GM18520 (cell line): ENCODE measurements at regions not wholly inside any gene's neighbourhood (a gene's known extent, or its start where the extent isn't known, plus 50 kb on each side); places are given as distances from the start of the nearest gene placed in this dataset.

ENCODE experiments used
- ATAC-seq: cut with Tn5 transposase; IDR thresholded peaks from one replicate; pipeline ENCODE4 v1.9.1; 2021; ENCODE audit not compliant: unreplicated experiment

DNA sequence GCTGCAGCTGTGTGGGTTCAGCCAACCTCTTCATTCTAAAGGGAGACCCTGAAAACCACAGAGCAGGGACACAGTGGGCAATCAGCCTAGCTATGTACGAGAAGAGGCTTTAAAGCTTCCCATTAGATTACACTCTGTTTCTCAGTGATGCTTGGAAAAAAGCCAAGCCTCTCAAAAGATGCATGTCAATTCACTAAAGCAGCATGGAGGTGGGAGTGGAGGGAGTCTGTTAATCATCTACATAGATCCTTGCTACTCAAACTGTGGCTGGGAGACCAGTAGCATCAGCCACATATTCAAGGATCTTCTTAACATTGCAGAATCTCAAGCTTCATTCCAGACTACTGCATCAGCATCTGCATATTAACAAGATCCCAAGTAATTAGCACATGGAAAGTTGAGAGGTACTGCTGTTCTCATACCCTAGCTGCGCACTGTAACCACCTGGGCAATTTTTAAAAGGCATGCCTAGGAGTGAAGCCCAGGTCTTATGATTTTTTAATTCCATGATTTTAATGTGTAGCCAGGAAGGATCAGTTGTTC is 305.9 kb downstream of the PMP22 start:
- no peak for ATAC-seq

- ATAC-seq = no peak
These were observed 311.7 kb downstream of the PMP22 start for GRCh38 chr17:14953405-14953804.

- ATAC-seq = no peak
These were observed 314.4 kb downstream of the PMP22 start for GRCh38 chr17:14950686-14951085.

- no peak for ATAC-seq
These were observed 314.9 kb downstream of the PMP22 start for GRCh38 chr17:14950216-14950615.

GRCh38 chr17:14947671-14948070 is 317.5 kb downstream of the PMP22 start:
- no peak for ATAC-seq

GRCh38 chr17:14946481-14946880 is 318.6 kb downstream of the PMP22 start:
- no peak for ATAC-seq

DNA sequence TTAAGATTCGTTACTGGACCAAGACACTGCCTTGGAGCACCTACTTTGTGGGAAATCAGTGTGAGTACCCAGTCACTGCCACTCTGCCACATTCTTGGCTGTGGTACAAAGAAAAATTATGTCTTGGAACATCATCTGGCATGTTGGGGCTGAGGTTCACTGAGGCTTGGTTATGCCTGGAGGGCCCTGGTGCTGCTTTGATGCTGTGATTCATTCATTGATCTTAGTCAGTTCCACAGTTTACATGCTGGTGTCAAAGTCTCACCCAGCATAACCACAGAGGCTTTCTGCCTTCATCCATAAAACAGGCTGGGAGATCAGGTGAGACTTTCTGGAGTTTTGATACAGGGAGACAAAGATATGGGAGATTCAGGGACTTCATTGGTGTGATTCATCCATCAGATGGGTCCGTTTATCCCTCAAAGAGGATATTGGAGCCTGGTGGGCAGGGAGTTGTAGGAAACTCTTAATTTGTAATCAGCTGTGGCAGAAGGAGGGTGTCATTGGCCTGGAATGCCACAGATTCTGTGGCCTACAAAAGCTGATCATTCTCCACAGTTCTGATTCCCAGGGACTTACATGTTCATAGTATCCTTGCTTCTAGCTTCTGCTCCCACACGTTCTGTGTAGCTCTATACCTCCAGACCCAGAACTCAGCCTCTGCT is 322.5 kb downstream of the PMP22 start:
- no peak for ATAC-seq

DNA sequence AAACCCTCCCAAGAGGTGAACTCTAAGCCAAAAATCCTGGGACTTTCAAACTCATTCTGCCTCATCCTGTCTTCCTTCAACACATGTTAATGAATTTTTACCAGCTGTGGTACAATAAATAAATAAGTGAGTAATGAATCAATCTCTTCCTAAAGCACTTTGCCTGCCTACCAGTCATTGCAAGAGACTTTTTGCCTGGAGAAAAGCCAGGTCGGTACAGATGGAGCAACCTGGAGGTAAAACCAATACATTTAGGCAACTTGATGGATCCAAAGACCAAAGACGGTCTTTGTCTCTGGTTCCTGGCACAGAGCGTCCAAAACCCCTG is 324.2 kb downstream of the PMP22 start:
- ATAC-seq = no peak

DNA sequence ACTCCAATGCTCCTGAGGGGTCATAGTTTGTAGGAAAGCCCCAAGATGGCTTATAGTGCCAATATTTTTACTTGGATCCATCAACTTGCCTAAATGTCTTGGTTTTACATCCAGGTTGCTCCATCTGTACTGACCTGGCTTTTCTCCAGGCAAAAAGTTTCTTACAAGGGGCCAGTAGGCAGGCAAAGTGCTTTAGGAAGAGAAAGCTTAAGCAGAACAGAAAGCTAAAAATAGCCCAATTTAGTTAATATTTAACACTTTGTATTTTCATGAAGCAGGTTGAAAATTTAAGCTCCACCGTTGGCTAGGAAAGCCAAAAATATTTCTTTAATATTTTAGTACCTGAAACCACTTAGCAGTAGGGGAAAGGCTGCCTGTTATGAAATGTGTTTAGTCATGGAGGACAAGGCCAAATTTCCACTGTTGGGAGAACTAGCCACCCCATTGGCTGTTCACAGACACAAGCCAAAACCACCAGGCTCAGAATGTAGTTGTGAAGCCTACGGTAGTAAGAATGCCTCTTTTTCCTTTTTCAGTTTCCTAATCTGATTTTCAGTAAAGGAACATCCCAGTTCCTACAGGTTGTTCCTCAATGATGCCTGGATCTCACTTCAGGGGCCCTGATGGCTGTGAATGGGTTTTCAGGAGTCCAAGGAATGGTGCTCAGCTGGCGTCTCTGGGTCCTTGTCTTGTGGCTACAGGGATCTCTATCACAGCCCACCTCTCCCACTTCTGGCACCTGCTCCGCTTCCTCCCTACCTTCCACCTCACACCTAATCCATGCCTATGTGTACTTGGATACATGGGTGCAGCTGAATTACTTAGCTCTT is 324.8 kb downstream of the PMP22 start:
- no peak for ATAC-seq

DNA sequence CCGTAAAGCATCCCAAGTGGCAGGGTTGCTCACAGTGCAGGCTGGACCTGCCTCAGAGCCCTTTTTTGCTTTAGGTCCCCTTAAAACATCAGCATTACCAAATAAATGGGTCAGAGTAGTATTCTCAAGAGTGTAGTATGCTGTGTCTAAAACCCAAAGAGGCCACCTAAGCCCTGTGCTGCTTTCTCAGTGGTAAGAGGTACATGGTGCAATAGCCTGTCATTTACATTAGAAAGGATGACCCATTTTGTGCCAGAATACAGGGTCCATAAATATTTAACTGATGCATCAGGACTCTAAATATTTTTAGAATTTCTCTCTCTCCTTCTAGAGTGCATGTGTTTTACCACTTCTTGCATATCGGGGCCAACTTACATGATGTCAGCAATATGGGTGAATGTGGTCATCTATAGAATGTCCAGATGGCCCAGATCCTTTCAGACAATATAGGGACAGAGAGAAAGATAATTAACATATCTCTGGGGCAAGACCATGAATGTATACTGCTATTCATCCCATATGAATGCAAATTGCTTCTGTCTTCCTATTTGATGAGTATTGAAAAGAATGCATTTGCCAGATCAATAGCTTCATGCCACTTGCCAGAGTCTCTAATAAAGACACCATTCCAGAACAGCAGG is 329.2 kb downstream of the PMP22 start:
- ATAC-seq = no peak

- ATAC-seq = no peak
These were observed 329.8 kb downstream of the PMP22 start for GRCh38 chr17:14935139-14935841.

DNA sequence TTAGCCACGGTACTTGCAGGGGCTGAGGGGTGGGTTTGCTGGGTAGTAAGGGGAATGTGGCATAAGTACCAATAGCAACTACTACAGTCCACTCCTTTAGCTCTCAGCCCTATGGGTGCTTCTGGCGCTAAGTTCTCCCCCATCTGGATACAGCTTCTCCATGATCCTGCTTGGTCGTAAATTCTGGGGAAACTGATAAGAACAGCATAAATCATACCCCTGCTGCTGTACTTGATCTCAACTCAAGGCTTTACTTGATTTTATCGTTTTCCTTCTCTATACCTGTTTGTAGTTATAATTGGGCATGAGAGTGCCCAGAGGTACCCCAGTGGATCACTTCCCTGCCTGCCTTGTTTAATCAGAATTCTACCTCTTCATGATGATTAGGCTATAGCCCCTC is 331.4 kb downstream of the PMP22 start:
- no peak for ATAC-seq

- ATAC-seq = no peak
These were observed 338.5 kb downstream of the PMP22 start for GRCh38 chr17:14926526-14927122.

GRCh38 chr17:14926073-14926472 is 339.1 kb downstream of the PMP22 start:
- no peak for ATAC-seq

GRCh38 chr17:14925498-14925897 is 339.6 kb downstream of the PMP22 start:
- no peak for ATAC-seq

DNA sequence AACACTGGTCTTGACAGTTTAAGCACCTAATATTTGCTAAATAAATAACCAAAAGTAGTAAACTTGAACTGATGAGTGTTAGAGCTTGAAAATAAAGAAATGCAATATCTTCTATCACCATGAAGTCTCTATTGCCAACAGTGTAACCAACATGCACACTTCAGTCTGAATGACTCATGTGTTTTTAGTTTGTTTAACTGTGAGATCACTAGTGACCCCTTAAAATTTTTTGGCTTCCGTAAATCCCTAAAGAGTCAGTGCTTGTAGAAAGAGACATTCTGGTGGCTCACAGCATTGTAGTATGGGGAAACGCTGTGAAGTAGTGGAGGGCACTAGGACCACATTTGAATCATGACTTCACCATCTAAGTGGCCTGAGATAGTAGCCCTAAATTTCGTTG is 341.1 kb downstream of the PMP22 start:
- ATAC-seq = no peak

- no peak for ATAC-seq
These were observed 342.7 kb downstream of the PMP22 start for GRCh38 chr17:14922411-14922810.

DNA sequence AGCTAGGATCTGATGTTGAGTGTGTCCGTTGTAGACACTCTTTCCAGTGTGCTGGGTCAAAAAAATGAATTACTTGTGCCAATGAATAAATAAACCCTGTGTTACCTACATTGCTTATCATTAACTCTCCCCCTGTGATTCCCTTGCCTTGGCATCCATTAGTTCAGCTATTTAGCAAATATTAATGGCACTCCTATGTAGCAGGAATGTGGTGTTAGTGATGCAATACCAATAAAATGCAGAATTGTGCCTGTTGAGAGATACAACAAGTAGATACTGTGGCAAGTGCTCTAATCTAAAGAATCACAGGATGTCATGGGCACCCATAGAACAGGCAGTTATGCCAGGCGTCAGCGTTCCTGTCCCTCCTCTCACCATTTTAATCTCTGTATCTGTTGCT is 343.2 kb downstream of the PMP22 start:
- ATAC-seq = no peak

GRCh38 chr17:14919631-14920213 is 345.4 kb downstream of the PMP22 start:
- no peak for ATAC-seq

- ATAC-seq = no peak
These were observed 346.0 kb downstream of the PMP22 start for GRCh38 chr17:14919094-14919493.

- no peak for ATAC-seq
These were observed 346.6 kb downstream of the PMP22 start for GRCh38 chr17:14918540-14918939.
